ENCODE measurements at regions not wholly inside any gene's neighbourhood (a gene's known extent, or its start where the extent isn't known, plus 50 kb on each side); places are given as distances from the start of the nearest gene placed in this dataset.

DNA sequence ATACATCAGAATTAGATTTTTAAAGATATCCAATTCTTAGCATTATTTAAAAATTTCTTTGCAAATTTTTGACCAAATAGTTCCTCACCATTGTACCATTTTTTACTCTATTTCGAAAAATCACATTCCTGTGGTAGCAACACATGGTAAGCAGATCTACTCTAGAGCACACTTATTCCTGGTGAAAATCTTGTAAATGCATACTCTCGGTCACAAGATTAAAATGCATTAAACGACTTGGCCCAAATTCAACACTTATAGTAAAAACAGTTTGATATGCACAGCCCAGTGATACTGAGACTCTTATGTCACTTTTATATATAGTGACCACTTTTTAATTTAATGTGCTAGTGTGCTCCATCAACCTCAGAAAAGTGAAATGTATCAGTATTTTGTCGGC is 208.8 kb upstream of the TARS1 start:
- Mint-ChIP-seq H3K9me3 (no peaks in the 10 kb centered on the region), H3K27ac (no peak overlapping the region), H3K36me3 (no peaks in the 10 kb centered on the region), H3K4me3 (no peak overlapping the region), H3K4me1 (no peaks in the 10 kb centered on the region)
- DNase-seq (ENCODE audit: low spot score in 2 of 2) (no peak), ATAC-seq (no peak)

- no peaks in the 10 kb centered on the region for H3K36me3 Mint-ChIP-seq
- no peaks in the 10 kb centered on the region for H3K4me1 Mint-ChIP-seq
- ATAC-seq: no peak
- H3K4me3 Mint-ChIP-seq: no peak overlapping the region
- H3K9me3 Mint-ChIP-seq: no peaks in the 10 kb centered on the region
- no peak for DNase-seq (ENCODE audit: low spot score in 2 of 2)
- H3K27ac Mint-ChIP-seq: no peak overlapping the region
These were observed 207.8 kb upstream of the TARS1 start for GRCh38 chr5:33232731-33233505.

- ATAC-seq (no peak), DNase-seq (ENCODE audit: low spot score in 2 of 2) (no peak)
- Mint-ChIP-seq H3K36me3 (no peaks in the 10 kb centered on the region), H3K27ac (no peak overlapping the region), H3K9me3 (no peaks in the 10 kb centered on the region), H3K4me1 (no peaks in the 10 kb centered on the region), H3K4me3 (no peak overlapping the region)
These were observed 205.5 kb upstream of the TARS1 start for GRCh38 chr5:33235304-33235703.

DNA sequence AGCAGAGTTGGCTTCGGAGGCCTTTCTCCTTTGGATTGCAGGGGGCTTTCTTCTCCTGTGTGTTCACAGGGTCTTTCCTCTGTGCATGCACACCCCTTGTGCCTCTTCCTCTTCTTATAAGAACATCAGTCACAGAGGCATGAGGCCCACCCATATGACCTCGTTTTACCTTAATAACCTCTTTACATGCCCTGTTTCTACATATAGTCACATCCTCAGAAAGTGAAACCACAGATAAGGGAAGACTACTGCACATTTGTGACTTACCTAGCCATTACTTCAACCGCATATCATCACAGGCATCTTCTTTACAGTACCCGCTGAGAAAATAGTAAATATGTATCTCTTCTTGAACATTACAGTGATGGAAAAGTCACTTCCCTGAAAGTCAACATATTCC is 204.9 kb upstream of the TARS1 start:
- no peak overlapping the region for H3K4me3 Mint-ChIP-seq
- H3K36me3 Mint-ChIP-seq: no peaks in the 10 kb centered on the region
- DNase-seq (ENCODE audit: low spot score in 2 of 2): no peak
- no peaks in the 10 kb centered on the region for H3K4me1 Mint-ChIP-seq
- H3K9me3 Mint-ChIP-seq: no peaks in the 10 kb centered on the region
- no peak overlapping the region for H3K27ac Mint-ChIP-seq
- peak; percentile 84 for ATAC-seq

GRCh38 chr5:33237471-33237870 is 203.3 kb upstream of the TARS1 start:
- Mint-ChIP-seq H3K36me3 (no peaks in the 10 kb centered on the region), H3K27ac (no peak overlapping the region), H3K4me1 (no peaks in the 10 kb centered on the region), H3K4me3 (no peak overlapping the region), H3K9me3 (no peaks in the 10 kb centered on the region)
- DNase-seq (ENCODE audit: low spot score in 2 of 2) (no peak), ATAC-seq (peak; percentile 75)

GRCh38 chr5:33238826-33239695 is 201.7 kb upstream of the TARS1 start:
- ATAC-seq: no peak
- H3K27ac Mint-ChIP-seq: no peak overlapping the region

GRCh38 chr5:33240558-33240957 is 200.2 kb upstream of the TARS1 start:
- Mint-ChIP-seq H3K36me3 (no peaks in the 10 kb centered on the region), H3K4me3 (no peak overlapping the region), H3K4me1 (no peaks in the 10 kb centered on the region), H3K9me3 (no peaks in the 10 kb centered on the region), H3K27ac (no peak overlapping the region)
- no peak for ATAC-seq
- no peak for DNase-seq (ENCODE audit: low spot score in 2 of 2)

More at GRCh38 chr5:33238826-33239695, 201.7 kb upstream of the TARS1 start:
- Mint-ChIP-seq H3K36me3 (no peaks in the 10 kb centered on the region), H3K4me3 (no peak overlapping the region), H3K4me1 (no peaks in the 10 kb centered on the region), H3K9me3 (no peaks in the 10 kb centered on the region)
- no peak for DNase-seq (ENCODE audit: low spot score in 2 of 2)

- Mint-ChIP-seq H3K9me3 (no peaks in the 10 kb centered on the region), H3K27ac (peak overlapping the region; percentile 27), H3K4me1 (no peaks in the 10 kb centered on the region), H3K36me3 (no peaks in the 10 kb centered on the region), H3K4me3 (no peak overlapping the region)
- DNase-seq (ENCODE audit: low spot score in 2 of 2) (no peak), ATAC-seq (no peak)
These were observed 199.0 kb upstream of the TARS1 start for GRCh38 chr5:33241802-33242201.

- no peak for ATAC-seq
- DNase-seq (ENCODE audit: low spot score in 2 of 2): no peak
- Mint-ChIP-seq H3K4me3 (no peak overlapping the region), H3K9me3 (no peaks in the 10 kb centered on the region), H3K4me1 (no peaks in the 10 kb centered on the region), H3K27ac (no peak overlapping the region), H3K36me3 (no peaks in the 10 kb centered on the region)
These were observed 198.5 kb upstream of the TARS1 start for GRCh38 chr5:33242277-33242676.

GRCh38 chr5:33244441-33245150 is 196.2 kb upstream of the TARS1 start:
- DNase-seq (ENCODE audit: low spot score in 2 of 2) (no peak), ATAC-seq (no peak)
- Mint-ChIP-seq H3K36me3 (no peaks in the 10 kb centered on the region), H3K4me3 (no peak overlapping the region), H3K9me3 (no peaks in the 10 kb centered on the region), H3K27ac (no peak overlapping the region), H3K4me1 (no peaks in the 10 kb centered on the region)

DNA sequence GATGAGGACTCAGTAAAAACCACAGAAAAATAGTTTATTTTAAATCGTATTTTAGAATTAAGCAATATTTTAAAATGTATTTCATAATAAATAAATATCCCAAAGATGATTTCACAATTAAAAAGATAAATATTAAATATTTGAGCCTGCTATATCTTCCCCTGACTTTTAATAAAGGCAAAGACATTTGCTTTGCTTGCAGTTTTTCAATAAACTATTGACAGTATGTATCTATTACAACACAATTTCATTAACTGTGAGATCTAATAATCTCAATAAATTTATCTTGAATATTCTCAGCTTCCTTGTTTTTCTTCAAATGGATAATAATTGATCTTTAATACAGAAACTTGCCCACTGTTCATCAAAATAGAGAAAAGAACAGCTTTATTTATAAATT is 186.2 kb upstream of the TARS1 start:
- Mint-ChIP-seq H3K4me3 (no peak overlapping the region), H3K9me3 (peaks cover 2% of the 10 kb centered on the region), H3K36me3 (no peaks in the 10 kb centered on the region), H3K27ac (no peak overlapping the region), H3K4me1 (no peaks in the 10 kb centered on the region)
- ATAC-seq (no peak), DNase-seq (ENCODE audit: low spot score in 2 of 2) (no peak)

- Mint-ChIP-seq H3K9me3 (no peaks in the 10 kb centered on the region), H3K36me3 (no peaks in the 10 kb centered on the region), H3K4me1 (no peaks in the 10 kb centered on the region), H3K27ac (no peak overlapping the region), H3K4me3 (no peak overlapping the region)
- DNase-seq (ENCODE audit: low spot score in 2 of 2) (no peak), ATAC-seq (no peak)
These were observed 182.8 kb upstream of the TARS1 start for GRCh38 chr5:33257807-33258429.

DNA sequence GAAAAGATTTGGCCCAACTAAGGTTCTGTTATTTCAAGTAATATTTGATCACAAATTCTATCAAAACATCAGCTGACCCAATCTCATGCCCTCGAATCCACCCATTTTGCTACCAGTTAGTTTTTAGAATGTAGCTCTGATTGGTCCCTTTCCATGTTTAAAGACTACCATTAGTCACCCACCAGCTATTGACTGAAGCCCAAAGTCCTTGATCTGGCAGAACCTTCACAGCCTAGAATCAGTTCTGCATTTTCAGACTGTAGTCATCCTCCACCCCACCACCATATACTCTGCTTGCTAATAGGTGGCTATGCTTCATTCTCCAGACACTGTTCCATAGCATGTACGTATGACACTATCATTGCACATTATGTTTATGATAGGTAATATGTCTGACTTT is 182.2 kb upstream of the TARS1 start:
- no peak for DNase-seq (ENCODE audit: low spot score in 2 of 2)
- ATAC-seq: no peak
- Mint-ChIP-seq H3K36me3 (no peaks in the 10 kb centered on the region), H3K27ac (no peak overlapping the region), H3K4me1 (no peaks in the 10 kb centered on the region), H3K9me3 (peaks cover 3% of the 10 kb centered on the region), H3K4me3 (no peak overlapping the region)

DNA sequence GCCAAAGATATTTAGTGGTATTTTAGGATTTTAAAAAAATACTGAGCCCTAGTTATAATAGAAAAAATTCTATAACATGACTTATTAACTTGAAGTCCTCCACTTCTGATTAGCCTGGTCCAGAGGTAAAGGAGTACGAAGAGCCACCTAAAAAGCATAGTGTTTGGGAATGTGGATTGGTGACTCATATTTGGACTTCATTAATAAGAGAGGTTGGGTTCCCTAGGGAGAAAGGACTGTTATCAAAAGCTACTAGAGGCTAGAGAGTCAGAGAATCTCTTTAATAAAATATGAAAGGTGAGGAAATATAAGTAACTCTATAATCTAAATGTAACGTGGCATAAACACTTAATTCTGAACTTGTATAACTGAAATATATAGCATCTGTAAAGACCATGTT is 180.7 kb upstream of the TARS1 start:
- peaks cover 17% of the 10 kb centered on the region for H3K9me3 Mint-ChIP-seq
- no peaks in the 10 kb centered on the region for H3K4me1 Mint-ChIP-seq
- H3K4me3 Mint-ChIP-seq: no peak overlapping the region
- DNase-seq (ENCODE audit: low spot score in 2 of 2) (no peak), ATAC-seq (no peak)
- no peak overlapping the region for H3K27ac Mint-ChIP-seq
- H3K36me3 Mint-ChIP-seq: no peaks in the 10 kb centered on the region

DNA sequence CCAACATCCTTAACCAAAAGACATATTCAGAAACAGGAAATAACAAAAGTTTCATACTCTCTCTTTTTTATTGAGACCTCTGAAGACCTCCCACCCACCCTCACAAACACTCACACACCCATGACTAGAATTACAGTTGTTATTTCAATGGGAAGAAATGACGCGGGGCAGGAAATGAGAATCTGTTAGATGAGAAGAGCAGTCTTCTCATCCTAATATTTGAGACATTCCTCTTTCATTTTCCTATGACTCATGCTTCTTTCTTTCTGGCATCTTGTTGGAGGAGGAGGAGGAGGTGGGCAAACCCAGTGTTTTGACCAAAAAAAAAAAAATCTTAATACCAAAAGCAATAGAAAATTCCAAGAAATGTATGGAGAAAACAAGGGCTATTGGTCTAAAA is 179.5 kb upstream of the TARS1 start:
- DNase-seq (ENCODE audit: low spot score in 2 of 2) (no peak), ATAC-seq (no peak)
- H3K4me1 Mint-ChIP-seq: no peaks in the 10 kb centered on the region
- H3K4me3 Mint-ChIP-seq: no peak overlapping the region
- H3K9me3 Mint-ChIP-seq: peaks cover 17% of the 10 kb centered on the region
- H3K27ac Mint-ChIP-seq: no peak overlapping the region
- H3K36me3 Mint-ChIP-seq: no peaks in the 10 kb centered on the region
